ENCODE measurements at regions not wholly inside any gene's neighbourhood (a gene's known extent, or its start where the extent isn't known, plus 50 kb on each side); places are given as distances from the start of the nearest gene placed in this dataset.

DNA sequence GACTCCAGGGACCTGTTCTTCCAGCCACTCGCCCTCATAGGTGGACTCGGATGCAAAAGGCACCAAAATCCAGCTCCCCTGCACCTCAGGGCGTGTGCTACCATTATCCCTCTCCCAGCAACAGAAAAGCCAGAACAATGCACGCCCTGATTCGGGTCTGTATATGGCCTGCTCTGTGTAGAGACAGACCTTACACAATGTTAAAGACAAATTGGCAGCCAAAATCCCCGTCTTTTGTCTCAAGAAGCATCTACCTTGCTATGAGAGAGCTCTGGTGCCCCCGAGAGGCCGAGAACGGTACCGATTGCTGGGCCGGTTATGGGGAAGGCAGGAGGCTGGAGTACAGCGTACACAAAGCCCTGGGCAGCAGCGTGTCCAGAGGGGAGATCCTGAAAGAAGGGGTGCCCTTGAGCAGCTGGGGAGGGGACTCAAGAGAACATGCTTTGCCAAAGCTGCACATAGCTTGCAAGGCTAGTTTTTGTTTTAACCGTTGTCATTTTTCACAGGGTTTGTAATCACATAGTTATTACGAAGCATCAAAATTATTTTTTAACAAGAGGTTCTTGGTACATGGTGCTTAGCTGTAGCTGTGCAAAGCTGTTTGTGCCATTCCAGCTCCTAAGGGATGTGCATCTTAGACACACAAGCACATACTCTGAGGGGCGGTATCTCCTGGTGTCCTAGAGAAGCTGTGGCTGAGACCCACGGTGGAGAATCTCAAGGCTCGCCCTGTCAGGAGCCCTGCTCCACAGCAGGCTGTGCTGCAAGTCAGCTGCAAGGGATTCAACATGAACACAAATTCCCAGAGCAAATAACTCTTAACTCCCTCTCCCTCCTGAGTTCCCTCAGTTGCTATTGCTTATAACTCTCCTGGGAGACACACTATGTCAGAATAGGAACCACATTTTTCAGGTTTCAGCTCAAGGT lies 461.5 kb upstream of the PPP2R3A start (continued):
- TF ChIP-seq ADNP (tag; IDR thresholded peaks at IDR 0.05) (no peak), TARDBP (IDR thresholded peaks at IDR 0.05) (no peak), ZNF780A (CRISPR knock-in tag; IDR thresholded peaks at IDR 0.05) (no peak), SMC3 (conservative IDR thresholded peaks at IDR 0.05; ENCODE audit: insufficient read depth, low read depth, low read length) (0 out of 2 replicates have a peak, but pooled peaks have one; percentile 10), ZNF12 (CRISPR knock-in tag; IDR thresholded peaks at IDR 0.05) (no peak)
- TF ChIP-seq, protein P1, sequence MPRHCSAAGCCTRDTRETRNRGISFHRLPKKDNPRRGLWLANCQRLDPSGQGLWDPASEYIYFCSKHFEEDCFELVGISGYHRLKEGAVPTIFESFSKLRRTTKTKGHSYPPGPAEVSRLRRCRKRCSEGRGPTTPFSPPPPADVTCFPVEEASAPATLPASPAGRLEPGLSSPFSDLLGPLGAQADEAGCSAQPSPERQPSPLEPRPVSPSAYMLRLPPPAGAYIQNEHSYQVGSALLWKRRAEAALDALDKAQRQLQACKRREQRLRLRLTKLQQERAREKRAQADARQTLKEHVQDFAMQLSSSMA (CRISPR knock-in tag; IDR thresholded peaks at IDR 0.05): no peak
- TF ChIP-seq, protein P2, sequence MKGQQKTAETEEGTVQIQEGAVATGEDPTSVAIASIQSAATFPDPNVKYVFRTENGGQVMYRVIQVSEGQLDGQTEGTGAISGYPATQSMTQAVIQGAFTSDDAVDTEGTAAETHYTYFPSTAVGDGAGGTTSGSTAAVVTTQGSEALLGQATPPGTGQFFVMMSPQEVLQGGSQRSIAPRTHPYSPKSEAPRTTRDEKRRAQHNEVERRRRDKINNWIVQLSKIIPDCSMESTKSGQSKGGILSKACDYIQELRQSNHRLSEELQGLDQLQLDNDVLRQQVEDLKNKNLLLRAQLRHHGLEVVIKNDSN (CRISPR knock-in tag; IDR thresholded peaks at IDR 0.05): no peak

Data from K562 (cell line).